ENCODE measurements at regions not wholly inside any gene's neighbourhood (a gene's known extent, or its start where the extent isn't known, plus 50 kb on each side); places are given as distances from the start of the nearest gene placed in this dataset.

DNA sequence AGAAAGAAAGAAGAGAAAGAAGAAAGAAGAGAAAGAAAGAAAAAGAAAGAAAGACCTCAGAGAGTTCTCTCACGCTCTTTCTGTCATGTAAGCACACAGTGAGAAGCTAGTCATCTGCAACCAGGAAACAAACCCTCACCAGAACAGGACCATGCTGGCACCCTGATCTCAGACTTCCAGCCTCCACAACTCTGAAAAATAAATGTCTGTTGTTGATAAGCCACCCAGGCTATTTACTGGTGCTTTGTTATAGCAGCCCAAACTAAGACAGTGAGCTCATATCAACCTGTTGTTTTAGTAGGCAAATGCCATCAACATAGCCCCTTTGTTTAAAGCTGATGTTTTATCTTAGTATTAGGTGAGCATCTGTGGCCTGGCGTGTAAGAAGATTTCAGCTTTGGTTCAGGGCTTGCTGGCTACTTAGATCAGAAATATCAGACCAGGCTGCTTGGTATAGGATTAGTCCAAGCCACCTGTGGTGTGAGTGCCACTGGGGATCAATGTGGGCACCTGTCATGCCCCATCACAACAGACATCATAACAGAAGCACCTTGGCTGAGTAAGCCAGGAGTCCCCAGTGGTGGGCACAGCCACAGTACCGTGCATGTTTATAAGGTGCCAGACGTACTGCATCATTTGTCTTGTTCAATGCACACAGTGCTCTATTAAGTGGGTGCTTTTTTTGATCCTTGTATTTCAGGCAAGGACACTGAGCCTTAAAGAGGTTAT lies 94.4 kb downstream of the LBH start:
- no peaks in the 10 kb centered on the region for H3K27me3 ChIP-seq
- H3K9me3 ChIP-seq: no peaks in the 10 kb centered on the region
- H3K36me3 ChIP-seq: no peaks in the 10 kb centered on the region
- TF ChIP-seq CTCF (IDR thresholded peaks at IDR 0.05): no peak
- no peak overlapping the region for H3K27ac ChIP-seq
- H3K4me1 ChIP-seq: no peaks in the 10 kb centered on the region
- H3K4me3 ChIP-seq: no peak overlapping the region
- DNase-seq (ENCODE audit: low spot score): no peak

GRCh38 chr2:30326497-30326896 lies 95.2 kb downstream of the LBH start:
- Histone ChIP-seq H3K27ac (no peak overlapping the region), H3K27me3 (no peaks in the 10 kb centered on the region), H3K4me1 (no peaks in the 10 kb centered on the region), H3K9me3 (no peaks in the 10 kb centered on the region), H3K36me3 (no peaks in the 10 kb centered on the region), H3K4me3 (no peak overlapping the region)
- DNase-seq (ENCODE audit: low spot score): no peak
- no peak for TF ChIP-seq CTCF (IDR thresholded peaks at IDR 0.05)

DNA sequence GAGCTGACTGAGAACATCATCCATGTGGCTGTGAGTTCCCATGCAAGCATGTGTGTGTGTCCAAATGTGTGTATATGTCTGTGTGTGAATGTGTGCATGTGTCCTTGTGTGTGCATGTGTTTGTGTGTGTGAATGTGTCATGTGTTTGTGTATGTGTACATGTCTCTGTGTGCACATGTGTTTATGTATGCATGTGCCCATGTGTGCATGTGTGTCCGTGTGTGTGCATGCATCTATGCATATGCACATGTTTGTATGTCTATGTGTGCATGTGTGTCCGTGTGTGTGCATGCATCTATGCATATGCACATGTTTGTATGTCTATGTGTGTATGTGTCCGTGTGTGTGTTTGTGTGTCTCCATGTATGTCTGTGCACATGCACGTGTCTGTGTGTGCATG lies 99.7 kb downstream of the LBH start:
- Histone ChIP-seq H3K27me3 (no peaks in the 10 kb centered on the region), H3K27ac (no peak overlapping the region), H3K4me3 (no peak overlapping the region), H3K4me1 (peaks cover 0 to 17% of the 10 kb centered on the region in 2 donors), H3K9me3 (no peaks in the 10 kb centered on the region), H3K36me3 (no peaks in the 10 kb centered on the region)
- no peak for DNase-seq (ENCODE audit: low spot score)
- TF ChIP-seq CTCF (IDR thresholded peaks at IDR 0.05): no peak

DNA sequence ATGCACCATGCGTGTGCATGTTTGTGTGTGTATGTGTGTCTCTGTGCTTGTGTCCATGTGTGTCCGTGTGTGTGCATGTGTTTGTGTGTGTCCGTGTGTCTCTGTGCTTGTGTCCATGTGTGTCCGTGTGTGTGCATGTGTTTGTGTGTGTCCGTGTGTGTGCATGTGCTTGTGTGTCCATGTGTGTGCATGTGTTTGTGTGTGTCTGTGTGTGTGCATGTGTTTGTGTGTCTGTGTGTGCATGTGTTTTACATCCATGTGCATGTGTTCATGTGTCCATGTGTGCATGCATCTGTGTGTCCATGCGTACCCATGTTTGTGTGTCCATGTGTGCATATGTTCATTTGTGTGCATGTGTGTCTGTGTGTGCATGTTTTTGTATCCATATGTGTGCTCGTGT lies 100.5 kb downstream of the LBH start:
- Histone ChIP-seq H3K4me3 (no peak overlapping the region), H3K4me1 (peaks cover 0 to 20% of the 10 kb centered on the region in 2 donors), H3K27me3 (no peaks in the 10 kb centered on the region), H3K36me3 (no peaks in the 10 kb centered on the region), H3K9me3 (no peaks in the 10 kb centered on the region), H3K27ac (no peak overlapping the region)
- TF ChIP-seq CTCF (IDR thresholded peaks at IDR 0.05): no peak
- DNase-seq (ENCODE audit: low spot score): no peak

GRCh38 chr2:30332791-30333453 lies 101.6 kb downstream of the LBH start:
- H3K4me3 ChIP-seq: no peak overlapping the region
- H3K27ac ChIP-seq: no peak overlapping the region
- TF ChIP-seq CTCF (IDR thresholded peaks at IDR 0.05): no peak
- no peaks in the 10 kb centered on the region for H3K9me3 ChIP-seq
- H3K4me1 ChIP-seq: peaks cover 0 to 20% of the 10 kb centered on the region in 2 donors
- no peak for DNase-seq (ENCODE audit: low spot score)
- H3K36me3 ChIP-seq: no peaks in the 10 kb centered on the region
- H3K27me3 ChIP-seq: no peaks in the 10 kb centered on the region

All from right atrium auricular region (tissue), 2 donors.